GM10248 (cell line): ENCODE measurements at regions not wholly inside any gene's neighbourhood (a gene's known extent, or its start where the extent isn't known, plus 50 kb on each side); places are given as distances from the start of the nearest gene placed in this dataset.

Experiments used
- CTCF ChIA-PET: fragments of 300-600 bp; sonication (Branson Sonifier 250); formaldehyde crosslinking; extraction: SDS; loops from one replicate; lab custom pipeline; 2021; ENCODE audit warnings: antibody characterized with exemption; lab: Yijun Ruan, JAX
- POLR2A ChIA-PET: fragments of 350-650 bp; sonication (Branson Sonifier 250); formaldehyde crosslinking; extraction: SDS; loops from one replicate; lab custom pipeline; 2020; ENCODE audit warnings: antibody characterized with exemption; lab: Yijun Ruan, JAX
- DNase-seq: peaks from one replicate; pipeline ENCODE4 v3.0.0; 2012; ENCODE audit errors: extremely low spot score
- CTCF ChIP-seq: IDR thresholded peaks from 2 replicates; pipeline ENCODE4 v1.5.1; 2012; ENCODE audit warnings: mild to moderate bottlenecking, low read depth; ENCODE audit errors: extremely low read depth, missing control alignments, control extremely low read depth

GRCh38 chr21:20685475-20685874 lies 312.7 kb upstream of the NCAM2 start:
- no peak for TF ChIP-seq CTCF
- CTCF ChIA-PET, result no interaction called here
- POLR2A ChIA-PET, result no interaction called here
- DNase-seq, result no peak

- TF ChIP-seq CTCF, result no peak
- CTCF ChIA-PET, result no interaction called here
- POLR2A ChIA-PET, result no interaction called here
- DNase-seq, result no peak
Measured at GRCh38 chr21:20698585-20698984, 299.6 kb upstream of the NCAM2 start.

- POLR2A ChIA-PET, result no interaction called here
- DNase-seq, result no peak
- no peak for TF ChIP-seq CTCF
- CTCF ChIA-PET, result no interaction called here
Measured at GRCh38 chr21:20701235-20701634, 297.0 kb upstream of the NCAM2 start.

- TF ChIP-seq CTCF, result no peak
- ChIA-PET POLR2A (no interaction called here), CTCF (no interaction called here)
- no peak for DNase-seq
Measured at GRCh38 chr21:20703112-20703767, 295.0 kb upstream of the NCAM2 start.

GRCh38 chr21:20720623-20721022 lies 277.6 kb upstream of the NCAM2 start:
- POLR2A ChIA-PET, result no interaction called here
- CTCF ChIA-PET, result no interaction called here
- DNase-seq, result no peak
- TF ChIP-seq CTCF, result no peak

- TF ChIP-seq CTCF, result no peak
- POLR2A ChIA-PET, result no interaction called here
- DNase-seq, result no peak
- CTCF ChIA-PET, result no interaction called here
Measured at GRCh38 chr21:20721151-20721550, 277.1 kb upstream of the NCAM2 start.
